ENCODE measurements at regions not wholly inside any gene's neighbourhood (a gene's known extent, or its start where the extent isn't known, plus 50 kb on each side); places are given as distances from the start of the nearest gene placed in this dataset.

DNA sequence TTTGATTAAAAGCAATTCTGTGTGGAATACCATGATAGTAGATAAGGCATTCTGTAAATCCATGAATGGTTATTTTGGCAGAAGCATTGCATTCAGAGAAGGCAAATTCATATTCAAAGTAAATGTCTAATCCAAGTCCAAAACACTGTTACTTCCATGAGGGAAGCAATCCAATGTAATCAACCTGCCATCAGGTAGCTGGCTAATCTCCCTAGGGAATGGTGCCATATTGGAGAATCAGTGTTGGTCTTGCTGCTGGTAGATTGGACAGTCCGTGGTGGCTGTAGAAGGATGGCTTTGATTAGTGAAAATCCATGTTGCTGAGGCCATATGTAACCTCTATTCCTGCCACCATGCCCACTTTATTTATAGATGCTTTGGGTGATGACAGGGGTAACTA is 72.1 kb upstream of the TNIK start:
- TF ChIP-seq, protein P1, sequence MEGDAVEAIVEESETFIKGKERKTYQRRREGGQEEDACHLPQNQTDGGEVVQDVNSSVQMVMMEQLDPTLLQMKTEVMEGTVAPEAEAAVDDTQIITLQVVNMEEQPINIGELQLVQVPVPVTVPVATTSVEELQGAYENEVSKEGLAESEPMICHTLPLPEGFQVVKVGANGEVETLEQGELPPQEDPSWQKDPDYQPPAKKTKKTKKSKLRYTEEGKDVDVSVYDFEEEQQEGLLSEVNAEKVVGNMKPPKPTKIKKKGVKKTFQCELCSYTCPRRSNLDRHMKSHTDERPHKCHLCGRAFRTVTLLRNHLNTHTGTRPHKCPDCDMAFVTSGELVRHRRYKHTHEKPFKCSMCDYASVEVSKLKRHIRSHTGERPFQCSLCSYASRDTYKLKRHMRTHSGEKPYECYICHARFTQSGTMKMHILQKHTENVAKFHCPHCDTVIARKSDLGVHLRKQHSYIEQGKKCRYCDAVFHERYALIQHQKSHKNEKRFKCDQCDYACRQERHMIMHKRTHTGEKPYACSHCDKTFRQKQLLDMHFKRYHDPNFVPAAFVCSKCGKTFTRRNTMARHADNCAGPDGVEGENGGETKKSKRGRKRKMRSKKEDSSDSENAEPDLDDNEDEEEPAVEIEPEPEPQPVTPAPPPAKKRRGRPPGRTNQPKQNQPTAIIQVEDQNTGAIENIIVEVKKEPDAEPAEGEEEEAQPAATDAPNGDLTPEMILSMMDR (conservative IDR thresholded peaks at IDR 0.05 in 1 of 2, IDR thresholded peaks at IDR 0.05 in 1 of 2; ENCODE audit: extremely low read depth in 1 of 2, insufficient read depth in 1 of 2, low read depth in 1 of 2, low read length in 2 of 2): no peak
- TF ChIP-seq EZH2 (IDR thresholded peaks at IDR 0.05; ENCODE audit: borderline replicate concordance, low read length): no peak
